DND-41 (cell line): ENCODE measurements at regions not wholly inside any gene's neighbourhood (a gene's known extent, or its start where the extent isn't known, plus 50 kb on each side); places are given as distances from the start of the nearest gene placed in this dataset.

Experiments
- CTCF ChIP-seq: IDR thresholded peaks from 2 replicates; pipeline ENCODE4 v1.5.1; 2012; ENCODE audit warnings: borderline replicate concordance, low read length, moderate library complexity, mild to moderate bottlenecking; ENCODE audit not compliant: poor library complexity, severe bottlenecking; ENCODE audit errors: extremely low read depth
- EZH2 ChIP-seq: IDR thresholded peaks from 3 replicates; pipeline ENCODE4 v1.6.1; 2012; ENCODE audit warnings: borderline replicate concordance, low read depth, mild to moderate bottlenecking, moderate library complexity, low read length, inconsistent platforms; ENCODE audit not compliant: severe bottlenecking

- TF ChIP-seq CTCF (no peak), EZH2 (no peak)
These were observed 161.7 kb downstream of the PLPP3 start for GRCh38 chr1:56417646-56418045.
